GM18511 (cell line): ENCODE measurements at regions not wholly inside any gene's neighbourhood (a gene's known extent, or its start where the extent isn't known, plus 50 kb on each side); places are given as distances from the start of the nearest gene placed in this dataset.
"Not testable (repeated sequence)": the region's sequence is repeated elsewhere in the genome, so short reads cannot be mapped to it uniquely, and the experiment has no call there.

Experiments used
- ATAC-seq: cut with Tn5 transposase; IDR thresholded peaks from one replicate; pipeline ENCODE4 v1.9.1; 2021; ENCODE audit warnings: mild to moderate bottlenecking, moderate library complexity; ENCODE audit not compliant: unreplicated experiment

DNA sequence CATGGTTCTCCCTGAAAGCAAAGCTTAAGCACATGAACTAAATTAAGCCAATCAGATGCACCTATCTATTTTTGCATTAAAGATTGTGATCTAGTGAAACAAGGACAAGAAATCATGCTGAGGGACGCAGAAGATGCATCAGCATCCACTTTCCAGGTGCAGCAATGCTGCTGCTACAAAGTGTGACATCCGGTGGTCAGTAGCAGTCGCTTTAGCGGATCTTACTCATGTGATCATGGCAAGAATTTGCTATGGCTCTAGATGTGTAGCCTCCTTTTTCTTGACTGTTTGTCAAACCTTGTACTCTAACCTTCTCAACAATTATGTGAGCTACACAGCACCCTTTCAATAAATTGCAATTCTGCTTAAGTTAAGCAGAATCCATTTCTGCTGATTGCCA is 126.8 kb upstream of the SMLR1 start:
- no peak for ATAC-seq

DNA sequence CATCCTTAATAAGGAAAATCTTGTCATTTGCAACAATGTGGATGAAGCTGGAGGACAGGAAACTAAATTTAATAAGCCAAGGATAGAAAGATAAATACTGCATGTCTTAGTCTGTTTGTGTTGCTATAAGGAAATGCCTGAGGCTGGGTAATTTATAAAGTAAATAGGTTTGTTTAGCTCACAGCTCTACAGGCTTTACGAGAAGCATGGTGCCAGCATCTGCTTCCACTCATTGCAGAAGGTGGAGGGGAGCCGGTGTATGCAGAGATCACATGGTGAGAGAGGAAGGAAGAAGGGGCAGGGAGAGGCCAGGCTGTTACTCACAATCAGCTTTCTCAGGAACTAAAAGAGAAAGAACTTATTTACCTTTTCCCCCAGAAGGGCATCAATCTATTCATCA is 118.9 kb upstream of the SMLR1 start:
- ATAC-seq, result no peak

DNA sequence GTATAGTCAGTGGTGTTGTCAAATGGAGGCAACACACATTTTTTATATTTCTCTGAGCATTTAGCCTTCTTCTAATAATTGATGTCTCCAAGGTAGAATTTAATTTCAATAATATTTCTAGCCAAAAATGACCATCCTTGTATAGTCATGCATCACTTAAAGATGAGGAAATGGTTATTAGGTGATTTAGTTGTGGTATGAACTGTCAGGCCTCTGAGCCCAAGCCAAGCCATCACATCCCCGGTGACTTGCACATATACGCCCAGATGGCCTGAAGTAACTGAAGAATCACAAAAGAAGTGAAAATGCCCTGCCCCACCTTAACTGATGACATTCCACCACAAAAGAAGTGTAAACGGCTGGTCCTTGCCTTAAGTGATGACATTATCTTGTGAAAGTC is 115.6 kb upstream of the SMLR1 start:
- ATAC-seq, result not testable (repeated sequence)

DNA sequence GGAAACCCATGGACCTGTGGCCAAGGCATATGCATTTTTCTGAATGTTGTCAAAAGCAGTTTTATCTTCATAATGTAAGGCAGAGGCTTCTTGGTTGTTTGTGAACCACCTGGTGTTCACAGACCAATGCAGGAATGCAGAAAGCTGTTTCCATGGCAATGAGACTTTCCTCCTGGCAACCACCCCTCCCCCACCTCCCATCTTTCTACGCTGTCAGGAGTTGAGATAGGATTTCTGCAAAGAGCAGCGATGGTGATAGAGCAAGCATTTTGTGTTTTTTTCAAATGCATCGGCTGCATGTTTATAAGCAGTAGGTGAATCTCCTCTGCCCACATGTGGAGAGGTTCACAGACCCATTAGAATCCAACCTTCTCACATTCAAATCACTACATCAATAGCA is 114.1 kb upstream of the SMLR1 start:
- no peak for ATAC-seq

DNA sequence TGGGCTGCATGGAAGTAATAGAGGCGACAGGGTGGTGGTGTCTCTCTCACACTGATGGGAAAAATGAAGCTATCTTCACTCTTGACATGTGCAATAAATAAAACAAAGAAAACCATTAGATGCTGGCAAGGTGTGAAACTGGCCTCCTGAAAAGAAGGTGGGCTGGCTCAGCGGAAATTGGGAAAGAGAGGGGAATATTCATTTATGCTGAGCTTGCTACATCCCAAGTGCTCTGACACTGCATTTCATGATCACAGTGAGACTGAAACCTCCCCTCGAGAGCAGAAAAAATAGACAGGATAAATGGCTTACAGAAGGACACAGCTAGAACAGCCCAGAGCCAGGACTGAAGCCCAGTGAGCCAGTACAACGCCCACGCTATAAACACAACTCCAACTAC is 112.1 kb upstream of the SMLR1 start:
- no peak for ATAC-seq

DNA sequence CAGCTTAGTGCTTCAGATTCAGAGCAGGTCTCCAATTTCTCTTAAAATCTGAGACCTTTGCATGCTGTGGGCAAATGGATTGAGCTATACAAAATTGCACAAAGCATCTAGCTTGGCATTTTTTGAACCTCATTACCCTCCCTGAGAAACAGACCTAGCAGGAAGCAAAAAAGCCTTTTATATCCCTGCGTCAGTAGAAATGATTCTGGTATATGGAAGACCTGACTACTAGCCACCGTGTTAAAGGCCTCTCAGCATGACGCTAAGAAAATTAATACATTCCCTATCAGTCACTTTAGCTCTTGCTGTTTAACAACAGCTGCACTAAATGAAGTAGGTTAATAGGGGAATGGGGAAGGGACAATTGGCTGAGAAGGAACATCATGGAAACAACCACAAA is 110.7 kb upstream of the SMLR1 start:
- no peak for ATAC-seq

DNA sequence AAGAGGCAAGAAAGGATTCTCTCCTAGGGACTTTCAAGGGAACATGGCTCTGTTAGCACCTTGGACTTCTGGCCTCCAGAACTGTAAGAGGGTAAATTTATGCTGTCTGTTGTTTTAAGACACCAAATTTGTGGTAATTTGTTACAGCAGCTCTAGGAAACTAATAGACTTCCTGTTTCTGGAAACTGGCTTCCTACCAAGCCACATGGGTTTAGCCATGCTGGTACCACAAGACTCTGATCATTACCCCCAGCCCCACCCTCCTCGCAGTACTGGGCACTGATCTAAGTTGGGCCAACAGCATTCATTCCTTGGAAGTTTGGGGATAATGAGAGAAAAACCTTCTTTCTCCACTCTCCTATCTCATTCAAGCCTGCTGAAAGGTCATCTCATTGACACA is 109.5 kb upstream of the SMLR1 start:
- ATAC-seq, result no peak

DNA sequence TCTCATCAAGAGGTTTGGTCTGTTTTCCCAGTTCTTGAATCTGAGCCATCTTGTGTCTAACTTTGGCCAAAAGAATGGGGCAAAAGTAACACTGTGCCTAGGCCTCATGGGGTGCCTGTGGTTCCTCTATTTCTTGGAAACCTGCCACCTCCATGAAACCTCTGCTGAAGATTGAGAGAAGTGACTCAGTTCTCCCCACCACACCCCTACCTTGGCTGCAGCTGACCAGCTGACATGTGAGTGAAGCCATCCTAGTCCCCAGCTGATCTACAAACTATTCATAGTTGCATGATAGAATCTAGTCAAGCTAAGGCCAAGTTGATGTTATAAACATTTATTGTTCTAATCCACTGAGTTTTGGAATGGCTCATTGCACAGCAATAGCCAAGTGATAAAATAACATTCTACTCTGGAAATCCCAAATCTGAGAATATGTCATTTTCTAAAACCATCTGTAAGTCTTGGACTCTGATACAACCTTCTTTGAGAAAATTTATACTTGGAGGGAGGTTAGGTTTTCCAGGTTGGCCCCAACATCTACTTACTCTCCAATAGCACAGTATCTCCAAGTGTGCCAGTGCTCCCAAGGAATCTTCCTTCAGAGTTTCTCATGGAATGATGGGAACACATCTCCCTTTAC is 107.0 kb upstream of the SMLR1 start:
- no peak for ATAC-seq

DNA sequence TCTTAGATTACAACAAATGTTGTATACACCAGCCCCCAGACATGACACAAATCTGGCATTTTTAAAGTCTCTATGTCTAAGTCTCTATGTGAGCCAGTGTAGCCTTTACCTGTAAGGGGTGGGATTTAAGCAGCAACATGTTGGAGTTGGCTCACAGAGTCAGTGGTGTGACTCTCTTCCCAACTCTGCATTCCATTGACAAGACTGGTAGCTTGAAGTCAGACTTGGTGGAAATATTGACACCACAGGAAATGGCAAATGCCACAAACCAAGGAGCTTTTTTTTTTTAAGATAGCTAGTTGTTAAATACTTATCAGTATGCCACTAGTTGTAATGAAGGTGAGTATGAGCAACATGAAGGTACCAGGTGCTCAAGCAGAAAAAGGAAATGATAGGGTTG is 103.1 kb upstream of the SMLR1 start:
- no peak for ATAC-seq

DNA sequence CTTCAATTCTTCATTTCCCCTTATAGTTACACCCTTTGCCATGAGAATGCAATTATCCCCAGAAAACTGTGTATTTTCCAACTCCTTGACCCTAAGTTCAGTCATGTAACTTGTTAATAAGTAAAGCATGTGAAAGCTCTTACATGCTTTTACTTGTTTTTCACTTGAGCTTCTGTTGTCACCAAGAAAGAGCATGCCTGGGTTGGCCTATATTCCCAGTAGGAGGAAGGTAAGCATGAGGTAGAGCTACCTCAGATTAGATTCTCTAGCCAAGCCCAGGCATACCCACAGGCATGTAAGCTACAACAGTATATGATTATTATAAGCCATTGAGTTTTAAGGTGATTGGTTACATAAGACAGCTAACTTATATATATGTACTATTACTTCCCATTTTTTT is 101.7 kb upstream of the SMLR1 start:
- ATAC-seq, result no peak

DNA sequence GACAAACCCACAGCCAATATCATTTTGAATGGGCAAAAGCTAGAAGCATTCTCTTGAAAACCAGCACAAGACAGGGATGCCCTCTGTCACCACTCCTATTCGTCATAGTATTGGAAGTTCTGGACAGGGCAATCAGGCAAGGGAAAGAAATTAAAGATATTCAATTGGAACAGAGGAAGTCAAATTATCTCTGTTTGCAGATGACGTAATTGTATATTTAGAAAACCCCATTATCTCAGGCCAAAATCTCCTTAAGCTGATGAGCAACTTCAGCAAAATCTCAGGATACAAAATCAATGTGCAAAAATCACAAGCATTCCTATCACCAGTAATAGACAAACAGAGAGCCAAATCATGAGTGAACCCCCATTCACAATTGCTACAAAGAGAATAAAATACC is 99.1 kb upstream of the SMLR1 start:
- not testable (repeated sequence) for ATAC-seq

DNA sequence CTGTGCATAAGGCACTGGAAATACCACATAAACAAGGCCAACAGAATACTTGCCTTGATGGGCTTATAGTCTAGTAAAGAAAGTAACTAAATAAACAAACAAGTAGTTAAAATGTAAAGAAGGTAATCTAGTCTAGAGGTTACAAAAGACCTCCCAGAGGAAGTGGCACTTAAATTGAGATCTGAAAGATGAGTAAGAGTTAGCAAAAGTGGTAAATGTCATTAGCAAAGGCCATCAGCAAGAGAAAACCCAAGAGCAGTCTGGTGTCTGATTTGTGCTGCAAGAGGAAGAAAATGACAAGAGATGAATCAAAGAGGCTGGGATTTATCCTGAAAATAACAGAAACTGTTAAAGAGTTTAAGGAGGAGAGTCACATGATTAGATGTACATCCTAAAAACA is 96.6 kb upstream of the SMLR1 start:
- ATAC-seq, result no peak

DNA sequence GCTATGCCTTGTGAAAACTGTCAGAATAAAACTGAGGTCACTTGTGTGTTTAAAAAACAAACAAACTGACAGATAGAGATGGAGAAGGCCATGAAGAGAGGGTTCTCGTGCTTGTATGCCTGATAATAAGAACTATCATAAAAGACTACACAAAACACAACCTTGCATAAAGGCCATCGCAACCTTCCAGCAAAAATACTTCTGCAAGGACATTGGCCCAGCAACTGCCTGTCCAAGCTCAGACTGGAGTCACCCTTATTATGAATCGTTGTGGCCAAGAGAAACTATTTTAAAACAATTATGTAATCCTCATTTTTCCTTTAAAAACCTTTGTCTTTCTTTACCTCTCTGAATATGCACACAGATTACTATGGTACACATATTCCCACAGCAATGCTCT is 93.0 kb upstream of the SMLR1 start:
- no peak for ATAC-seq

DNA sequence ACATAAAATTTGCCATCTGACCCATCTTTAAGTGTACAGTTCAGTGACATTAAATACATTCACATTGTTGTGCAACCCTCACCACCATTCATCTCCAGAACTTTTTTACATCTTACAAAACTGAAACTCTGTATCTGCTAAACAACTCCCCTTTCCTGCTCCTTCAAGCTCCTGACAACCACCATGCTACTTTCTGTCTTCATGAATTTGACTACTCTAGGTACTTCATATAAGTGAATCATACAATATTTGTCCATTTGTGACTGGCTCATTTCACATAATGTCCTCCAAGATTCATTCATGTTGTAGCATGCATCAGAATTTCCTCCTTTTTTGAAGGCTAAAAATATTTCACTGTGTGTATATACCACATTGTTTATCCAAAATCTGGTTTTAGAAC is 86.9 kb upstream of the SMLR1 start:
- no peak for ATAC-seq

DNA sequence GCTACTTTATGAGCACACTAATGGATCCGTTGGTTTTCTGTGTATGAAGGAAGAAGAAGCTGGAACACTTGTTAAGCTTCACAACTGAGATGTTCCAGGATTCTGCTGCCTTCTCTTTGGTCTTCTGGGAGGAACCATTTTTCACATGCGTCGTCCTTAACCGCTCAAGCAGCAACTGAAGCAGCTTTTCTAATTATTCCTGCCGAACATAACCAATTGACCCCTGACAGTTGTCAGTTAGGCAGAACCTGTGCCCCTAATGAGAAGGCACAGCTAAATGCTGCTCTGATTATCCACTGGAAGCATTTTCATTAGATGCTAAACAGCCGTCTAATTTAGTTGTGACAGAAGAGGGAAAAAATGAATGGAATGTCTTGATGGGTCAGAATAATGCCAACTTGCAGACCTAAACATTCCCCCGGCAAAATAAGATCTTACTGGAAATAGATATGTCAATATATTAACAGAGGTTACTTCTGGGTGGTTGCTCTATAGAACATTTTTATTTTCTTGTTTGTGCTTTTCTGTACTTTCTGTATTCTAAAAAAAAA is 85.0 kb upstream of the SMLR1 start:
- ATAC-seq, result no peak

DNA sequence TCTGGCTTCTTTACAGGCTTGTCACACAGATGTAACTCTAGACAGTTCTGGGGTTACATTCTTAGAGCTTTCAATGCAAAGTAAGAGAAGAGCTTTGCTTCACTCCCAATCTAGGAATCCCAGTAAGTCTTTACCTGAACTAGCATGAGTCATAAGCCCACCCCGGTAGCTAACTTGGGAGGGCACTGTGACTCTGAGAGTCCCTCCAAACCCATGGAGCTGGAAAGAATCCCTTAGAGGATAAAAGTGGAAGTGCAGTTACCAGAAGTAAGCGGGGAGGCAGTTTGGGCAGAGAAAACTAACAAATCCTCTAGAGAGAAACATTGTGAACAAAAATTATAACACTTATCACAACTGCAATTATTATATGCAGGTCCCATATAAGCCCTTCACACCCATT is 84.0 kb upstream of the SMLR1 start:
- no peak for ATAC-seq

DNA sequence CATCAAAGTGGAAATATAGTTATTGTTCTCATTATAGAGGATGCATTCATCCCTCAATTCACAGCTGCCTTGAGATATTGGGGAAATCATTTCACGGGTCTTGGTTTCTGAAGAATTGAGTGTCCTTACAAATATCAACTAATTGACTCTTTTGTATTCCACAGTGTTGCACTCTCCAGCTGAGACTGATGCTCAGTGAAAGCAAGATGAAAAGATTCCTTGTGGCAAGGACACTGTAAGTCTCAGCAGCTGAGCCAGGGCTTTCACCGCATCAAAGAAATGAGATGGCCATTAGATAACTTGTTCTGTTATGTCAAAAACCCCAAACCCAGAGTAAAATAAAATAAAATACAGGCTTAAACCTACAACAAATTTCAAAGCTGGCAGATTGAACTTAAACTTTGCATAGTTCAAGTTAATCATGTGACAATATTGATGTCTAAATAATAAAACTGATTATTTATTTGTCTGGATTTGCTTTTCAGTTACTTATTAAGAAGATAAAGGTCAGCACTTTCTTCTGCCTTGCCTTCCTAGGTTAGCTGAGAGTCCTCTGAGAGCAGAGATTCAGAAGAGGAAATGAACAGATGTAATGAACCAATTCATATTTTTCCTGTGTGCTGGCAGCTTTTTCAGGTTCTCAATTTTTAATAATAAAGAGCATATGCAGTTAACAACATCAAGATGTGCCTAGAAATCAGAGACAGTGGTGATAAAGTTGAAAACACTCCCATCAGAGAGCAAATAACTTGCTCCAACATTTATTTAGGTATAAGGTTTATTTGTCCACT is 82.4 kb upstream of the SMLR1 start:
- no peak for ATAC-seq

DNA sequence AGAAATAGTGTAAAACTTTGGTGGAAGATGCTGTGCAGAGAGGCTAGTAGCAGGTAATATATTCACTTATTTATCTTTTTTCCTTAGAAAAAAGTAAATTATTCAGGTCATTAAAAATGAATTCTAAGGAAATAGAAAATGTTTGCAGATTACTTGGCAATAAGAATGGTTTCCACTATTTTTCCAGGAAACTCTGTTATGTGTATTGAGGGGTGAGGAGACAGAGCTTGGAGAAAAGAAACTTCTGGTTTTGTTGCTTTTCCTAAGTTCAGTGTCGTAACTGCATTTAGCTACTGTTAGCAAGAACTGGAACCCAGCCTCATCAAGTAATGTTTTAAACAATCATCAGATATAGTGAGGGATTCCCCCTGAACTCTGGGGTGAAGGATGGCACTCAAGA is 79.2 kb upstream of the SMLR1 start:
- ATAC-seq, result no peak

DNA sequence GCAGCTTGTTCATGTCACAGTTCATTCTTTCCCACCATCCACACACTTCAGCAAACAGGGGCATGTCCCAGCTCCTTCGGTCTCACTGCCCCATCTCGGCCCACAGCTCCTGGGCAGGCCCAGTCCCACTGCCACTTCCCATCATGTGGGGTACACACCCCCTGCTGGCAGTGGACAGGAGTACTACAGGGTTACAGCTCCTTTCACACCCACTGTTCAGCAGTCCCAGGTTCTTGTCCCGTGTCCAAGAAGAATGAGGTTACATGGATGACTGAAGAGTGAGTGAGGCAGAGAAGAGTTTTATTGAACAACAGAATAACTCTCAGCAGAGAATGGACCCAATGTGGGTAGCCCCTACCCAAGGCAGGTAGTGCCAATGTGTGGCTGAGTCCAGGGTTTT is 77.8 kb upstream of the SMLR1 start:
- no peak for ATAC-seq

DNA sequence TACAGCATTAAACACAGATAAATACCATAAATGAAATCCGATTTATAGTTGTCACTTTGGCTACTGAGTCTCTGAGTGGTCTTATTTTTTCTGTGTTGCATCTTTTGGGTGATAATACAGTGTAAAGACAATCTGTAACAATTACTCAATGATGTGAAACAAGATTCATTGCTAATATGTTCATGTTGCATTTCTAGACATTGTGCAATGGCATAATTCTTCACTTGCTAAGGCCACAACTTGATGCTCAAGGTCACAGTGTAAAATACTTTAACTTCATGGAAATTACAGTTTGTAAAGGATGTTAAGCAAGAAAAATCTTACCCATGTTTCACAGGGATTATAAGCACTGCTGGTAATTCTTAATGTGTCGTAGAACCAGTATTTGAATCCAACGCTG is 74.9 kb upstream of the SMLR1 start:
- no peak for ATAC-seq

DNA sequence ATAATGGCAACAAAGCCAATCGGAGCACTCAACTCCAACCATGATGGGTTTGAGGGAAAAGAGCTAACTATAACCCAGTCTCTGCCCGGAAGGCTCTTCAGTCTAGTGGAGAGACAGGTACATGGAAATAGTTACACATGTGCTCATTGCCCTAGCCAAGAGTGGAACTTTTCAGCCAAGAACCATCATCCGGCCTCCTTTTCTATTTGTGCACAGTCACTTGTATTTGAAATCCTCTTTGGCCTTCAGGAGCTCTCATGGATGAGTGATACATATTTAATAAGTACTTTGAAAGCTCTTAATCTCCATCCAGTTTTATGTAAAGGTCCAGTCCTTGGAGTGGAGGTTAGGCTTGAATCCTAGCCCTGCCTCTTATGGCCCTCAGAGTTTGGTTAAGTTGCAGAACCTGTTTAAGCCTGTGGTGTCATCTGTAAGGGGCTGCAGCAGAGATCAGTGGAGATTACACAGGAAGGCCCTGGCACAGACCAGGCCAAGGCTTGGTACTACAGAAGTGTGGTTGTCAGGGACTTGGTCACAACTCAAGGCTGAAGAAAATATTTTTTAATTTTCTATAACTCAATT is 72.3 kb upstream of the SMLR1 start:
- no peak for ATAC-seq

DNA sequence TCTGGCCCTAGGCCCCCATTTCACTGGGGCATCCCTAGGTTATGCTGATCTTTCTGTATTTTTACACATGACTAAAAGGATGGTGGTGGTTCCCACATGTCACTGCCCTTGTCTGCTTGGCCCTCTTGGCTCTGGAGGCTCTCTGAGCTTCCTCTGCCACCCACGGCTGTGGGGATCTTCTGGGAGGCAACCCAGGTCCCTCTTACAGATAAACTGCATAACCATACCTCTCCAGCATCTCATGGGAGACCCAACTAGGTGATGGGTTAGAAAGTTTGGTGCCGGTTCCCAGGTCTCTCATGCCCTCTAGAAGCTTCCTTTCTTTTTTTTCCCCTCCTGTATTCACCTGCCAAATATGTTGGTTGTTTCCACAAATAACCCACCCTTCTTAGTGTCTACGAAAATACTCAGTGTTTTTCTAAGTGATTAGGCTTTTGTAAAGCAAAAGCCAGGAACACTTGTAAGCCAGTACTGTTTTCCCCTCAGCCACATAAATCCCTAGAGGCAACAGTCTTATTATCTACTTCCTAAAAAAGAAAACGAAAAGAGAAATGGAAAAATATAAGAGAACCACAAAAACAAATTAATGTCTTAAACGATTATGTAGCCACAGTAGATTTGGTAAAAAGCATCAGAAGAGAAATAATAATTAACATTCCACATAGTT is 71.7 kb upstream of the SMLR1 start:
- ATAC-seq, result no peak
